Kidney tubule cell (primary cell): ENCODE measurements at regions not wholly inside any gene's neighbourhood (a gene's known extent, or its start where the extent isn't known, plus 50 kb on each side); places are given as distances from the start of the nearest gene placed in this dataset.
"Not testable (repeated sequence)": the region's sequence is repeated elsewhere in the genome, so short reads cannot be mapped to it uniquely, and the experiment has no call there.

Source experiments
- DNase-seq: peaks from one replicate; pipeline ENCODE4 v3.0.0-alpha.2; 2018; ENCODE audit warnings: low spot score

- no peak for DNase-seq
These were observed 67.6 kb downstream of the HTR1A start for GRCh38 chr5:63894690-63895089.

- no peak for DNase-seq
These were observed 83.5 kb downstream of the HTR1A start for GRCh38 chr5:63878788-63879187.

GRCh38 chr5:63877961-63878360, 84.3 kb downstream of the HTR1A start:
- no peak for DNase-seq

- DNase-seq: no peak
These were observed 101.9 kb downstream of the HTR1A start for GRCh38 chr5:63860379-63860778.

GRCh38 chr5:63854076-63854475, 108.2 kb downstream of the HTR1A start:
- DNase-seq: no peak

- no peak for DNase-seq
These were observed 119.1 kb downstream of the HTR1A start for GRCh38 chr5:63843190-63843589.

GRCh38 chr5:63837437-63837836, 124.8 kb downstream of the HTR1A start:
- DNase-seq: no peak

GRCh38 chr5:63831381-63831780, 130.9 kb downstream of the HTR1A start:
- no peak for DNase-seq

GRCh38 chr5:63825984-63826383, 136.3 kb downstream of the HTR1A start:
- DNase-seq: no peak

- no peak for DNase-seq
These were observed 138.7 kb downstream of the HTR1A start for GRCh38 chr5:63823583-63823982.

GRCh38 chr5:63822614-63823013, 139.6 kb downstream of the HTR1A start:
- peak; percentile 9 for DNase-seq

GRCh38 chr5:63820577-63820976, 141.7 kb downstream of the HTR1A start:
- DNase-seq: no peak

- DNase-seq: no peak
These were observed 149.6 kb downstream of the HTR1A start for GRCh38 chr5:63812693-63813092.

GRCh38 chr5:63811961-63812360, 150.3 kb downstream of the HTR1A start:
- DNase-seq: no peak

GRCh38 chr5:63811286-63811685, 151.0 kb downstream of the HTR1A start:
- no peak for DNase-seq

- DNase-seq: no peak
These were observed 157.1 kb downstream of the HTR1A start for GRCh38 chr5:63805151-63805550.

- DNase-seq: no peak
These were observed 159.1 kb downstream of the HTR1A start for GRCh38 chr5:63803165-63803564.

- no peak for DNase-seq
These were observed 167.3 kb downstream of the HTR1A start for GRCh38 chr5:63794979-63795378.

GRCh38 chr5:63794296-63794695, 167.9 kb downstream of the HTR1A start:
- DNase-seq: no peak

GRCh38 chr5:63774939-63775338, 187.3 kb downstream of the HTR1A start:
- no peak for DNase-seq

- DNase-seq: no peak
These were observed 194.0 kb downstream of the HTR1A start for GRCh38 chr5:63768221-63768620.

GRCh38 chr5:63760965-63761364, 201.3 kb downstream of the HTR1A start:
- no peak for DNase-seq

- no peak for DNase-seq
These were observed 219.0 kb downstream of the HTR1A start for GRCh38 chr5:63743096-63743798.

- not testable (repeated sequence) for DNase-seq
These were observed 229.4 kb downstream of the HTR1A start for GRCh38 chr5:63732880-63733279.
